Endodermal cell (in vitro differentiated cells): ENCODE measurements at regions not wholly inside any gene's neighbourhood (a gene's known extent, or its start where the extent isn't known, plus 50 kb on each side); places are given as distances from the start of the nearest gene placed in this dataset.

ENCODE experiments used
- DNase-seq: peaks from one replicate; pipeline ENCODE4 v3.0.0-alpha.2; 2017
- H3K27ac ChIP-seq: 2 replicates; pipeline ENCODE4 v1.5.1; 2013; ENCODE audit warnings: mild to moderate bottlenecking, low read depth, low read length, moderate library complexity
- H3K27me3 ChIP-seq: 2 replicates; pipeline ENCODE4 v1.6.1; 2013; ENCODE audit warnings: mild to moderate bottlenecking, low read length, moderate library complexity; ENCODE audit not compliant: insufficient read depth, control insufficient read depth, poor library complexity, severe bottlenecking
- H3K36me3 ChIP-seq: 2 replicates; pipeline ENCODE4 v1.7.0; 2013; ENCODE audit warnings: mild to moderate bottlenecking, low read length, moderate library complexity; ENCODE audit not compliant: control insufficient read depth, insufficient read depth
- H3K4me1 ChIP-seq: one replicate; pipeline ENCODE4 v1.7.0; 2013; ENCODE audit warnings: low read length; ENCODE audit not compliant: control insufficient read depth, insufficient read depth
- H3K4me3 ChIP-seq: 2 replicates; pipeline ENCODE4 v1.5.1; 2013; ENCODE audit warnings: mild to moderate bottlenecking, low read length, moderate library complexity
- H3K9ac ChIP-seq: 2 replicates; pipeline ENCODE4 v1.6.1; 2013; ENCODE audit warnings: mild to moderate bottlenecking, low read length, moderate library complexity; ENCODE audit not compliant: poor library complexity, severe bottlenecking; ENCODE audit errors: extremely low read depth
- H3K9me3 ChIP-seq: 2 replicates; pipeline ENCODE4 v1.6.1; 2013; ENCODE audit warnings: mild to moderate bottlenecking, low read length, moderate library complexity; ENCODE audit not compliant: control insufficient read depth
- H3K27ac Mint-ChIP-seq: 2 replicates; pipeline ENCODE4 v1.8.0; 2020; ENCODE audit warnings: mixed read lengths
- H3K27me3 Mint-ChIP-seq: 2 replicates; pipeline ENCODE4 v1.8.0; 2021; ENCODE audit warnings: mild to moderate bottlenecking, mixed read lengths; ENCODE audit not compliant: insufficient read depth
- H3K36me3 Mint-ChIP-seq: 2 replicates; pipeline ENCODE4 v1.8.0; 2020; ENCODE audit warnings: low read depth, mixed read lengths
- H3K4me1 Mint-ChIP-seq: 2 replicates; pipeline ENCODE4 v1.8.0; 2020; ENCODE audit warnings: mixed read lengths
- H3K4me3 Mint-ChIP-seq: 2 replicates; pipeline ENCODE4 v1.8.0; 2020; ENCODE audit warnings: mild to moderate bottlenecking, moderate library complexity, mixed read lengths
- H3K9me3 Mint-ChIP-seq: 2 replicates; pipeline ENCODE4 v1.8.0; 2020; ENCODE audit warnings: mild to moderate bottlenecking, mixed read lengths
- WGBS, 2 experiments: methylation state at CpG; one replicate each; pipeline versions ENCODE4 v1.1.5 to v1.1.7; 2013; ENCODE audit warnings: missing lambda C conversion rate in 2 of 2, mixed read lengths in 1 of 2; ENCODE audit not compliant: insufficient coverage in 1 of 2, insufficient read length in 1 of 2; 5-methylcytosine and 5-hydroxymethylcytosine counted together
- TF ChIP-seq, protein P1 (sequence below): fragments of 200-600 bp; sonication (generic); conservative IDR thresholded peaks from 2 replicates; pipeline ENCODE4 v1.5.0; 2021; ENCODE audit warnings: antibody characterized with exemption, mild to moderate bottlenecking

DNA sequence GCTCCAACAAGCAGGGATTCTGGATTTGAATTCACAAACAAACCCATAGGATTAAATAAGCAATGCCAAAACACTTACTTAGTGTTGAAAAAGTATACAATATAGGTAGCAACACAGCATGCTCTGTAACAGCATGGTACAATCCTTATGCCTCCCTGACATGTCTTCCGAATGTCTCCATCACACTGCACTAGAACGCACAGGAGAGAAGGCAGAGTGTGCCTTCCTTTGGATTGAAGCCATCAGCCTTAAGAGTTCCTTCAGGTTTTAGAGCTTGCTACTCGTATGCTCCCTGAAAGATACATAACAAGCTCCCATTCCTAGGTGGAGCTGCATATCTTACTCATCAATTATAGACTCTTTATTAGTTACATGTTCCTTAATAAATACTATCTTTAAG is 1573.9 kb upstream of the PRR20A start:
- TF ChIP-seq, protein P1, sequence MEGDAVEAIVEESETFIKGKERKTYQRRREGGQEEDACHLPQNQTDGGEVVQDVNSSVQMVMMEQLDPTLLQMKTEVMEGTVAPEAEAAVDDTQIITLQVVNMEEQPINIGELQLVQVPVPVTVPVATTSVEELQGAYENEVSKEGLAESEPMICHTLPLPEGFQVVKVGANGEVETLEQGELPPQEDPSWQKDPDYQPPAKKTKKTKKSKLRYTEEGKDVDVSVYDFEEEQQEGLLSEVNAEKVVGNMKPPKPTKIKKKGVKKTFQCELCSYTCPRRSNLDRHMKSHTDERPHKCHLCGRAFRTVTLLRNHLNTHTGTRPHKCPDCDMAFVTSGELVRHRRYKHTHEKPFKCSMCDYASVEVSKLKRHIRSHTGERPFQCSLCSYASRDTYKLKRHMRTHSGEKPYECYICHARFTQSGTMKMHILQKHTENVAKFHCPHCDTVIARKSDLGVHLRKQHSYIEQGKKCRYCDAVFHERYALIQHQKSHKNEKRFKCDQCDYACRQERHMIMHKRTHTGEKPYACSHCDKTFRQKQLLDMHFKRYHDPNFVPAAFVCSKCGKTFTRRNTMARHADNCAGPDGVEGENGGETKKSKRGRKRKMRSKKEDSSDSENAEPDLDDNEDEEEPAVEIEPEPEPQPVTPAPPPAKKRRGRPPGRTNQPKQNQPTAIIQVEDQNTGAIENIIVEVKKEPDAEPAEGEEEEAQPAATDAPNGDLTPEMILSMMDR = no peak

DNA sequence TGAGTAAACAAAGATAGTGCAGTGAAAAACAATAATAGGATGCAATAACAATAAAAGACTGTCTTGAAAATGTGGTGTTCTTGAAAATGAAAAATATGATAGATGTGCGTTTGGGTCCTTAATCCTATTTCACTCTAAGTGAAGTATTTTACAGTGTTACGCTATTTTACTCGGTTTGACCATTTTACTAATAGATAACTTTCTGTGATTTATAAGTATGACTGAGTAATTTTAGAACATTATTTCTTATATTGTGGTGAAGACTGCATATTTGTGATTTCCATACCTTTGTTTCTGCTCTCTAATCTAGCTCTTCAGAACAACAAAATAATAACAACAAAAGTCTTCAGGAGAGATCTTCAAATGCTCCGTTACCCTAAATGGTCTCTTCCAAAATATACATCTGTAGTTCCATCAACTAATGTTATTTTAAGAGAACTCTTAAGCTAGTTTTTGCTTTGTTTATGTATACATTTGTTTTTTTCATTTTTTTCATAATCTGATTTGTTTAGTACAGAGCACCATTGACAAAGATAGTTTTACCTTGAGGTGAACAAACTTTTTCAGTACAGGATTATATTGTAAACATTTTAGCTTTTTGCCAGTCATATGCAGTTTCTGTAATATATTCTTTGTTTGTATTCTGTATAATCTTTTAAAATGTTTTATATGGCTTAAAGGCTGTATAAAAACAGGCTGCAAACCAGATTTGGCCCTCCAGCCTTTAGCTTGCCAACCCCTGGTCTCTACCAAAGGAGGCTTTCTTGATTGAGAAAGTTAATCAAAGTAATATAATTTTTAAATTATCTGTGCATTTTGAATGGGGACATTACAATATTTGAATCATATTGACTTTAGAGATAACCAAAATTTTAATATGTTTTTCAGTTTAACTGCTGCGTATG is 1572.7 kb upstream of the PRR20A start:
- Histone ChIP-seq H3K9me3 (no peaks in the 10 kb centered on the region), H3K27ac (no peak overlapping the region), H3K27me3 (no peaks in the 10 kb centered on the region), H3K36me3 (no peaks in the 10 kb centered on the region), H3K4me1 (no peaks in the 10 kb centered on the region), H3K9ac (no peak overlapping the region), H3K4me3 (no peak overlapping the region)
- no peaks in the 10 kb centered on the region for H3K9me3 Mint-ChIP-seq
- H3K27me3 Mint-ChIP-seq = no peaks in the 10 kb centered on the region
- H3K27ac Mint-ChIP-seq = no peak overlapping the region
- H3K4me3 Mint-ChIP-seq = no peak overlapping the region
- H3K4me1 Mint-ChIP-seq = peaks cover 29% of the 10 kb centered on the region
- WGBS, 2 experiments = 91 to 100% methylated on average over 2 to 4 of the region's 5 CpGs
- H3K36me3 Mint-ChIP-seq = no peaks in the 10 kb centered on the region
- TF ChIP-seq, protein P1 = no peak
- DNase-seq = no peak

More for the DNA sequence above, 1573.9 kb upstream of the PRR20A start:
- Mint-ChIP-seq H3K4me3 (no peak overlapping the region), H3K4me1 (peaks cover 20% of the 10 kb centered on the region), H3K27ac (no peak overlapping the region), H3K27me3 (no peaks in the 10 kb centered on the region), H3K9me3 (no peaks in the 10 kb centered on the region), H3K36me3 (no peaks in the 10 kb centered on the region)
- Histone ChIP-seq H3K9ac (no peak overlapping the region), H3K27me3 (no peaks in the 10 kb centered on the region), H3K4me1 (no peaks in the 10 kb centered on the region), H3K4me3 (no peak overlapping the region), H3K9me3 (no peaks in the 10 kb centered on the region), H3K27ac (no peak overlapping the region), H3K36me3 (no peaks in the 10 kb centered on the region)
- 93 to 100% methylated on average over 2 to 3 of the region's 3 CpGs for WGBS, 2 experiments
- no peak for DNase-seq

DNA sequence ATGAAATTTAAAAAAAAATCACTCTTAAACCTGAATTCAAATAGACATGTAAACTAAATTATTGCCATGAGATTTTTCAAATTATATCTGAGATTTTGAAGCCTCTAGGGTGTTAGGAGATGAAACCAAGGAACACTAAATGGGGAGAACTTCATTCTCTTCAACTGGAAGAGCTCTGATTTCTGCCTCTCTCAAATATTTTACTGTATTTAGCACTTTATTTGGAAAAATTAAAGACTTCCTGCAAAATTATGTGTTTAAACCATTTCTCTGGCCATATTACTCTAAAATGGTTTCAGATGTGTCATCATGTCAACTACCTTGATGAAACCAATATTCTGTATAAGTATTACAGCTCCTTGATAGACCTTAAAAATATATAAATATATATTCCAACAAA is 1571.6 kb upstream of the PRR20A start:
- H3K4me1 Mint-ChIP-seq = peaks cover 24% of the 10 kb centered on the region
- Histone ChIP-seq H3K9me3 (no peaks in the 10 kb centered on the region), H3K27me3 (no peaks in the 10 kb centered on the region), H3K36me3 (no peaks in the 10 kb centered on the region), H3K9ac (no peak overlapping the region), H3K4me3 (no peak overlapping the region), H3K4me1 (no peaks in the 10 kb centered on the region), H3K27ac (no peak overlapping the region)
- H3K27ac Mint-ChIP-seq = no peak overlapping the region
- no peak overlapping the region for H3K4me3 Mint-ChIP-seq
- no peaks in the 10 kb centered on the region for H3K9me3 Mint-ChIP-seq
- DNase-seq = no peak
- no peaks in the 10 kb centered on the region for H3K36me3 Mint-ChIP-seq
- TF ChIP-seq, protein P1 = no peak
- H3K27me3 Mint-ChIP-seq = no peaks in the 10 kb centered on the region
